Thoracic aorta (tissue), 2 donors: ENCODE measurements at regions not wholly inside any gene's neighbourhood (a gene's known extent, or its start where the extent isn't known, plus 50 kb on each side); places are given as distances from the start of the nearest gene placed in this dataset.
A peak's percentile ranks its signal among the peaks of the same experiment; 100 is the strongest.

Source experiments
- ATAC-seq: fragments of 150-250 bp; one replicate; pipeline ENCODE4 v1.8.0; 2017; ENCODE audit warnings: low read depth; ENCODE audit not compliant: insufficient number of reproducible peaks, low FRiP score
- DNase-seq: peaks from one replicate; pipeline ENCODE4 v3.0.0-alpha.2; 2020; ENCODE audit warnings: low spot score
- H3K27ac ChIP-seq, 2 donors: fragments of 200-600 bp; sonication (generic); 1 replicate in 1 of 2; 2 replicates in 1 of 2; pipeline ENCODE4 v1.5.1; 2016; ENCODE audit warnings: mild to moderate bottlenecking in 2 of 2, moderate library complexity in 2 of 2
- H3K27me3 ChIP-seq: fragments of 200-600 bp; sonication (generic); replicated peaks from 2 replicates; pipeline ENCODE4 v1.6.0; 2016; ENCODE audit warnings: mild to moderate bottlenecking; ENCODE audit not compliant: insufficient read depth
- H3K36me3 ChIP-seq: fragments of 200-600 bp; sonication (generic); one replicate; pipeline ENCODE4 v1.5.1; 2016
- H3K4me1 ChIP-seq, 2 donors: fragments of 200-600 bp; sonication (generic); 1 replicate in 1 of 2; 2 replicates in 1 of 2; pipeline versions ENCODE4 v1.5.1 to v1.6.0; 2016; ENCODE audit warnings: low read depth in 2 of 2, mild to moderate bottlenecking in 1 of 2; ENCODE audit not compliant: control insufficient read depth in 1 of 2
- H3K4me3 ChIP-seq: fragments of 200-600 bp; sonication (generic); 2 replicates; pipeline ENCODE4 v1.5.1; 2016; ENCODE audit warnings: mild to moderate bottlenecking
- H3K9me3 ChIP-seq: fragments of 200-600 bp; sonication (generic); 2 replicates; pipeline ENCODE4 v1.5.1; 2016
- CTCF ChIP-seq: fragments of 200-600 bp; sonication (generic); IDR thresholded peaks from one replicate; pipeline ENCODE4 v1.5.1; 2019; ENCODE audit warnings: antibody characterized with exemption

DNA sequence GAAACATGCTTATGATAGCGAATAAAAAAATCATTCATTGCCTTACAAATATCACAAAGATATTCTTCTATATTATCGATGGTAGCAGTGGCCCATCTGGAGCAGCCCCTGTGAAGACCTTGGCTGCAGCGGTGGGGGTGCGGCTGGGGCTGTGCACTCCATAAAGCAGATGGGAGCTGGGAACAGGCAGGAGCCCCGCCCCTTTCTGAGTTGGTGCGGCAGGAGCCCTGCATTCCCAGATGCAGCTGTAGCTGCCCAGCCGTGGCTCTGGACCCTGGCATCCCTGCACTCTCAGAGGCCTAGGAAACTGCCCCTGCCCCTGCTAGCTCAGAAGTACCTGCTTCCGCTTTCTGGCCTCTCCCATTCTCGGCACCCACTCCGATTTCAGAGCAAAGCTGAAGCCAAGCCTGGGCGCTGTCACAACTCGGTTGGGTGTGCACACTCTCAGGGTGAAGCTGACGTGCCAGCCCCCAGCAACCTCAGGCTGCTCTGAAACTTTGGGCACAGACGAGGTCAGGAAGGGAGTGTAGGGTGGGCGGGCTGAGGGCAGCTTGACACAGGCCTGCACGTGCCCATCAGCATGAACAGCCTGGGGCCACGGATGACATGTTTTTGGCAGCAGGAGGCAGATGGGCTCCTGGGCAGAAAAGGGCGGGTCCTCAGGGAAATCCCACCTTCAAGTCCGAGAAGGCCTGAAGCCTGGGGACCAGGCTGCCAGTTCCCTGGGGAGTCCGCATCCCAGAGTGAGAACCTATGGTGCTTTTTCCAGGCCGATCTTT lies 1440.8 kb upstream of the ACO1 start:
- Histone ChIP-seq H3K27ac (no peak overlapping the region), H3K36me3 (no peaks in the 10 kb centered on the region), H3K9me3 (no peaks in the 10 kb centered on the region), H3K4me3 (no peak overlapping the region), H3K27me3 (no peaks in the 10 kb centered on the region), H3K4me1 (no peaks in the 10 kb centered on the region)
- ATAC-seq = no peak
- no peak for TF ChIP-seq CTCF
- DNase-seq = no peak

DNA sequence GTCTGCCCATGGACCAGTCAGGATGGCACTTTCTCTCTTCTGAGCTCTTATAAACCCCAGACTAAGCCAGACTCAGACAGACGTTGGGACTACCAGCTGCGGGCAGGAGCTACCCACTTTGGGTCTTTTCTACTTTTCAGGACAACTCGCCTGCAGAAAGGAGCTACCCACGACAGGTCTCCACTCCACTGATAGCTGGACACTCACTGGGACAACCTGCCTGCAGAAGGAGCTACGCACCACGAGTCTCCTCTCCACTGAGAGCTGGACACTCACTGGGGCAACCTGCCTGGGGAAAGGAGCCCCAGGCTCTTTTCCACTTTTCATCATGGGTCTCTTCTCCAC lies 1440.2 kb upstream of the ACO1 start:
- Histone ChIP-seq H3K27me3 (no peaks in the 10 kb centered on the region), H3K4me1 (no peaks in the 10 kb centered on the region), H3K9me3 (no peaks in the 10 kb centered on the region), H3K36me3 (no peaks in the 10 kb centered on the region), H3K27ac (no peak overlapping the region), H3K4me3 (no peak overlapping the region)
- no peak for TF ChIP-seq CTCF
- no peak for ATAC-seq
- DNase-seq = no peak

- no peak overlapping the region for H3K27ac ChIP-seq
- ATAC-seq (no peak), DNase-seq (no peak)
- no peaks in the 10 kb centered on the region for H3K27me3 ChIP-seq
- H3K36me3 ChIP-seq = no peaks in the 10 kb centered on the region
- H3K9me3 ChIP-seq = no peaks in the 10 kb centered on the region
- no peak for TF ChIP-seq CTCF
- no peaks in the 10 kb centered on the region for H3K4me1 ChIP-seq
- H3K4me3 ChIP-seq = no peak overlapping the region
Measured at GRCh38 chr9:30944741-30945280, 1439.6 kb upstream of the ACO1 start.

DNA sequence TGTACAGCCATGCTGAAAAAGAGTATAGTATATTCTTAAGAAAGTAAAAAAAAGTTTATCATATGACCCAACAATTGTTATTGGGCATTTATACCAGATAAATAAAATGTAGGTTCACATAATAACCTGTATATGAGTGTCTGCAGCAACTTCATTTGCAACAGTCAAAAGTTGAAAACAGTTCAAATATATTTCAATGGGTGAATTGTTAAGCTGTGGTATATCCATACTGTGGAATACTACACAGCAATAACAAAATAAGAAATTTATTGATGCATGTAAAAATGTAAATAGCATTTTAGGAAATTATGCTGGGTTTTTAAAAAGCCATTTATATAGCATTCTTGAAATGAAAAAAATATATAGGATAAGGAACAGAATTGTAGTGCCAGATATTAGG lies 1420.1 kb upstream of the ACO1 start:
- no peak for ATAC-seq
- TF ChIP-seq CTCF = no peak
- H3K27ac ChIP-seq = no peak overlapping the region
- H3K27me3 ChIP-seq = no peaks in the 10 kb centered on the region
- H3K36me3 ChIP-seq = no peaks in the 10 kb centered on the region
- H3K9me3 ChIP-seq = no peaks in the 10 kb centered on the region
- H3K4me3 ChIP-seq = no peak overlapping the region
- DNase-seq = no peak
- no peaks in the 10 kb centered on the region for H3K4me1 ChIP-seq

- DNase-seq (no peak), ATAC-seq (peak; percentile 20)
- Histone ChIP-seq H3K27me3 (no peaks in the 10 kb centered on the region), H3K4me3 (no peak overlapping the region), H3K27ac (no peak overlapping the region), H3K4me1 (no peaks in the 10 kb centered on the region), H3K36me3 (no peaks in the 10 kb centered on the region), H3K9me3 (no peaks in the 10 kb centered on the region)
- no peak for TF ChIP-seq CTCF
Measured at GRCh38 chr9:30967476-30967875, 1417.0 kb upstream of the ACO1 start.
